Neural progenitor cell (in vitro differentiated cells): ENCODE measurements at regions not wholly inside any gene's neighbourhood (a gene's known extent, or its start where the extent isn't known, plus 50 kb on each side); places are given as distances from the start of the nearest gene placed in this dataset.

Source experiments
- DNase-seq: peaks from one replicate; pipeline ENCODE4 v3.0.0-alpha.2; 2016; ENCODE audit warnings: low spot score
- H2AFZ ChIP-seq: fragments of 200-600 bp; sonication (generic); replicated peaks from 2 replicates; pipeline ENCODE4 v1.6.1; 2016; ENCODE audit warnings: antibody characterized with exemption
- H3F3A ChIP-seq: fragments of 200-600 bp; sonication (generic); 2 replicates; pipeline ENCODE4 v1.6.1; 2016; ENCODE audit warnings: antibody characterized with exemption, low read depth
- H3K27ac ChIP-seq: fragments of 200-600 bp; sonication (generic); 2 replicates; pipeline ENCODE4 v1.5.1; 2016; ENCODE audit warnings: mild to moderate bottlenecking
- H3K27me3 ChIP-seq: fragments of 200-600 bp; sonication (generic); 2 replicates; pipeline ENCODE4 v1.6.1; 2016; ENCODE audit warnings: mild to moderate bottlenecking, moderate library complexity
- H3K36me3 ChIP-seq: fragments of 200-600 bp; sonication (generic); 2 replicates; pipeline ENCODE4 v1.5.1; 2016
- H3K4me1 ChIP-seq: fragments of 200-600 bp; sonication (generic); 2 replicates; pipeline ENCODE4 v1.6.1; 2016; ENCODE audit warnings: mixed run types
- H3K4me2 ChIP-seq: fragments of 200-600 bp; sonication (generic); 2 replicates; pipeline ENCODE4 v1.6.1; 2016
- H3K4me3 ChIP-seq: fragments of 200-600 bp; sonication (generic); 2 replicates; pipeline ENCODE4 v1.5.1; 2016
- H3K79me2 ChIP-seq: fragments of 200-600 bp; sonication (generic); 2 replicates; pipeline ENCODE4 v1.6.1; 2016; ENCODE audit warnings: low read depth
- H3K9ac ChIP-seq: fragments of 200-600 bp; sonication (generic); 2 replicates; pipeline ENCODE4 v1.6.1; 2016
- H3K9me3 ChIP-seq: fragments of 200-600 bp; sonication (generic); 2 replicates; pipeline ENCODE4 v1.5.1; 2016; ENCODE audit warnings: low read depth
- H4K20me1 ChIP-seq: fragments of 200-600 bp; sonication (generic); 2 replicates; pipeline ENCODE4 v1.6.1; 2016; ENCODE audit warnings: low read depth
- H3K27ac Mint-ChIP-seq: 3 replicates; pipeline ENCODE4 v1.8.0; 2021; ENCODE audit warnings: mixed read lengths
- H3K27me3 Mint-ChIP-seq: 2 replicates; pipeline ENCODE4 v1.8.0; 2022; ENCODE audit warnings: low read depth, mild to moderate bottlenecking, inconsistent platforms, moderate library complexity, mixed read lengths; ENCODE audit not compliant: insufficient read depth
- H3K36me3 Mint-ChIP-seq: 3 replicates; pipeline ENCODE4 v1.8.0; 2021; ENCODE audit warnings: mixed read lengths
- H3K4me1 Mint-ChIP-seq: 3 replicates; pipeline ENCODE4 v1.8.0; 2021; ENCODE audit warnings: mixed read lengths
- H3K4me3 Mint-ChIP-seq: 3 replicates; pipeline ENCODE4 v1.8.0; 2021; ENCODE audit warnings: mild to moderate bottlenecking, moderate library complexity, mixed read lengths
- H3K9me3 Mint-ChIP-seq: 3 replicates; pipeline ENCODE4 v1.8.0; 2020; ENCODE audit warnings: mixed read lengths
- EZH2 ChIP-seq: fragments of 200-600 bp; sonication (generic); IDR thresholded peaks from 2 replicates; pipeline ENCODE4 v1.6.1; 2017; ENCODE audit warnings: antibody characterized with exemption, mild to moderate bottlenecking, moderate library complexity
- EZH2phosphoT487 ChIP-seq: fragments of 200-600 bp; sonication (generic); IDR thresholded peaks from 2 replicates; pipeline ENCODE4 v1.6.1; 2017; ENCODE audit warnings: antibody characterized with exemption
- TF ChIP-seq, protein P1 (sequence below): fragments of 200-600 bp; sonication (generic); IDR thresholded peaks from 2 replicates; pipeline ENCODE4 v1.5.1; 2017; ENCODE audit warnings: antibody characterized with exemption, mild to moderate bottlenecking

DNA sequence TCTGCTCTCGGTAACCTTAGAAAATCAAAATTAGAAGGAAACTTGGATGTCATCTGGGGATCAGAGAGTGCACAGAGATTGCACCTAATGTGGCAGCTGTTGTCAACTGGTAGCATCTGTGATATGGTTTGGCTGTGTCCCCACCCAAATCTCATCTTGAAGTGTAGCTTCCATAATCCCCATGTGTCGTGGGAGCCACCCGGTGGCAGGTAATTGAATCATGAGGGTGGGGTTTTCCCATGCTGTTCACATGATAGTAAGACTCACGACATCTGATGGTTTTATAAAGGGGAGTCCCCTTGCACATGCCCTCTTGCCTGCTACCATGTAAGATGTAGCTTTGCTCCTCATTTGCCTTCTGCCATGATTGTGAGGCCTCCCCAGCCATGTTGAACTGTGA lies 127.7 kb upstream of the SRRM4 start:
- Histone ChIP-seq H3K9me3 (no peaks in the 10 kb centered on the region), H3K4me2 (no peak overlapping the region), H3K27ac (no peak overlapping the region), H3K9ac (no peak overlapping the region), H3F3A (no peaks in the 10 kb centered on the region), H3K4me3 (no peak overlapping the region), H3K36me3 (no peaks in the 10 kb centered on the region), H3K4me1 (peaks cover 9% of the 10 kb centered on the region), H3K27me3 (peaks cover 22% of the 10 kb centered on the region), H2AFZ (no peak overlapping the region), H4K20me1 (no peaks in the 10 kb centered on the region), H3K79me2 (no peaks in the 10 kb centered on the region)
- DNase-seq = peak; percentile 25
- TF ChIP-seq, protein P1, sequence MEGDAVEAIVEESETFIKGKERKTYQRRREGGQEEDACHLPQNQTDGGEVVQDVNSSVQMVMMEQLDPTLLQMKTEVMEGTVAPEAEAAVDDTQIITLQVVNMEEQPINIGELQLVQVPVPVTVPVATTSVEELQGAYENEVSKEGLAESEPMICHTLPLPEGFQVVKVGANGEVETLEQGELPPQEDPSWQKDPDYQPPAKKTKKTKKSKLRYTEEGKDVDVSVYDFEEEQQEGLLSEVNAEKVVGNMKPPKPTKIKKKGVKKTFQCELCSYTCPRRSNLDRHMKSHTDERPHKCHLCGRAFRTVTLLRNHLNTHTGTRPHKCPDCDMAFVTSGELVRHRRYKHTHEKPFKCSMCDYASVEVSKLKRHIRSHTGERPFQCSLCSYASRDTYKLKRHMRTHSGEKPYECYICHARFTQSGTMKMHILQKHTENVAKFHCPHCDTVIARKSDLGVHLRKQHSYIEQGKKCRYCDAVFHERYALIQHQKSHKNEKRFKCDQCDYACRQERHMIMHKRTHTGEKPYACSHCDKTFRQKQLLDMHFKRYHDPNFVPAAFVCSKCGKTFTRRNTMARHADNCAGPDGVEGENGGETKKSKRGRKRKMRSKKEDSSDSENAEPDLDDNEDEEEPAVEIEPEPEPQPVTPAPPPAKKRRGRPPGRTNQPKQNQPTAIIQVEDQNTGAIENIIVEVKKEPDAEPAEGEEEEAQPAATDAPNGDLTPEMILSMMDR = peak; percentile 34
- TF ChIP-seq EZH2phosphoT487 = no peak
- TF ChIP-seq EZH2 = no peak
- Mint-ChIP-seq H3K27ac (no peak overlapping the region), H3K27me3 (peaks cover 4% of the 10 kb centered on the region), H3K36me3 (no peaks in the 10 kb centered on the region), H3K4me1 (no peaks in the 10 kb centered on the region), H3K9me3 (no peaks in the 10 kb centered on the region), H3K4me3 (no peak overlapping the region)

DNA sequence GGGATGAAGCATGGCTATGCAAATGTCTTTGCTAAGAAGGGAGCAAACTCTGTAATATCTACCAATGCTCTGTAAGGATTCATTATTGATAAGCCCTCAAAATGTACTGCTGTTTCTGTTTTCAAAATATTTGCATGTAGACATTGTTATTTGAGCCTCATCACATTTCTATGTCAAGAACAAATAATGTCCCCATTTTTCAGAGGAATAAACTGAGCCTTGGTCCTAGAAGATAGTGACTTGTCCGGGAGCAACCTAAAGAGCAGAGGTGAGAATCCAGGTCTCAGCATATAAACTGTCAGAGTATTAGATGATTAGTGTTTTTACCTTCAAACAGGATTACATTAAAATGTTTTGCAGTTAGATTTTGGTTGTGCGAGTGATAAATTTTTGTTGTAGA lies 125.5 kb upstream of the SRRM4 start:
- H3K27ac Mint-ChIP-seq = no peak overlapping the region
- TF ChIP-seq, protein P1 = no peak
- TF ChIP-seq EZH2 = no peak
- no peak for TF ChIP-seq EZH2phosphoT487
- H3K27me3 Mint-ChIP-seq = peaks cover 4% of the 10 kb centered on the region

DNA sequence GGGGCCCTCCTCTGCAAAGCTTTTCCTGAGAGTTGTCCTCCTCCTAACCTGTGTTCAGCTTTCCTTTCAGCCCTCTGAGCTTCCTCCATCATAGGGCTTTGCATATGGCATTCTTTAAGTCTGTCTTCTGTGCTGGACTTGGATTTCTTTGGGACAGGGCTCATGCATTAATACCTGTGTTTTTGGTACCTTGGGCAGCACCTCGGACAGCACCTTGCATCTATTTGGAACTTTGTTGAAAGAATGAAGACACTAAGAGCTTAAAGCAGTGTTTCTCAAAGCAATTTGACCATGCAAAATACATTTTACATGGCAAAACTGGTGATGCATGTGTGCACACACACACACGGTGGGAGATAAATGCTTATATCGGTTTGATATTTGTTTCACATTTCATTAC lies 115.0 kb upstream of the SRRM4 start:
- Histone ChIP-seq H3K4me1 (peaks cover 12% of the 10 kb centered on the region), H3K9me3 (no peaks in the 10 kb centered on the region), H3K4me2 (no peak overlapping the region), H3K27ac (no peak overlapping the region), H3K79me2 (no peaks in the 10 kb centered on the region), H3K36me3 (no peaks in the 10 kb centered on the region), H3F3A (no peaks in the 10 kb centered on the region), H3K9ac (no peak overlapping the region), H4K20me1 (no peaks in the 10 kb centered on the region), H3K27me3 (peaks cover 34% of the 10 kb centered on the region), H2AFZ (no peak overlapping the region), H3K4me3 (no peak overlapping the region)
- H3K36me3 Mint-ChIP-seq = no peaks in the 10 kb centered on the region
- no peak overlapping the region for H3K4me3 Mint-ChIP-seq
- peaks cover 12% of the 10 kb centered on the region for H3K27me3 Mint-ChIP-seq
- no peak for TF ChIP-seq EZH2phosphoT487
- TF ChIP-seq, protein P1 = no peak
- no peak for TF ChIP-seq EZH2
- peak; percentile 62 for DNase-seq
- no peak overlapping the region for H3K27ac Mint-ChIP-seq
- H3K4me1 Mint-ChIP-seq = peaks cover 2% of the 10 kb centered on the region
- H3K9me3 Mint-ChIP-seq = no peaks in the 10 kb centered on the region

More for the DNA sequence above, 125.5 kb upstream of the SRRM4 start:
- Histone ChIP-seq H3K9me3 (no peaks in the 10 kb centered on the region), H3F3A (no peaks in the 10 kb centered on the region), H3K9ac (no peak overlapping the region), H3K4me1 (peaks cover 9% of the 10 kb centered on the region), H3K79me2 (no peaks in the 10 kb centered on the region), H3K4me2 (no peak overlapping the region), H3K27me3 (peaks cover 44% of the 10 kb centered on the region), H3K4me3 (no peak overlapping the region), H4K20me1 (no peaks in the 10 kb centered on the region), H3K36me3 (no peaks in the 10 kb centered on the region), H3K27ac (no peak overlapping the region), H2AFZ (no peak overlapping the region)
- DNase-seq = no peak
- Mint-ChIP-seq H3K4me3 (no peak overlapping the region), H3K4me1 (no peaks in the 10 kb centered on the region), H3K9me3 (no peaks in the 10 kb centered on the region), H3K36me3 (no peaks in the 10 kb centered on the region)
